SK-N-SH (cell line): ENCODE measurements at regions not wholly inside any gene's neighbourhood (a gene's known extent, or its start where the extent isn't known, plus 50 kb on each side); places are given as distances from the start of the nearest gene placed in this dataset.

Source experiments
- CTCF ChIP-seq: fragments of 200-600 bp; sonication (generic); IDR thresholded peaks from 2 replicates; pipeline ENCODE4 v1.6.1; 2017; ENCODE audit warnings: antibody characterized with exemption, mild to moderate bottlenecking, moderate library complexity
- EP300 ChIP-seq, 2 experiments: IDR thresholded peaks; 2 replicates each; pipeline versions ENCODE4 v1.4.0 to v1.6.1; 2012; ENCODE audit warnings: borderline replicate concordance in 1 of 2, low read depth in 1 of 2, low read length in 1 of 2
- EZH2phosphoT487 ChIP-seq: fragments of 200-600 bp; sonication (generic); IDR thresholded peaks from 2 replicates; pipeline ENCODE4 v1.6.1; 2017; ENCODE audit warnings: low read depth, mixed run types, mild to moderate bottlenecking, antibody characterized with exemption, moderate library complexity, borderline replicate concordance
- PBX3 ChIP-seq: IDR thresholded peaks from 2 replicates; pipeline ENCODE4; 2012
- RXRA ChIP-seq: IDR thresholded peaks from 2 replicates; pipeline ENCODE4 v1.4.0; 2012; ENCODE audit warnings: low read depth, mild to moderate bottlenecking, borderline replicate concordance

GRCh38 chr7:17181482-17181881 is 117.0 kb upstream of the AHR start:
- TF ChIP-seq RXRA (no peak), EP300 (IDR thresholded peaks at IDR 0.05; ENCODE audit: borderline replicate concordance in 1 of 2, low read depth in 1 of 2, low read length in 1 of 2) (no peak), PBX3 (no peak), CTCF (no peak), EZH2phosphoT487 (no peak)
